OCI-LY1 (cell line): ENCODE measurements at regions not wholly inside any gene's neighbourhood (a gene's known extent, or its start where the extent isn't known, plus 50 kb on each side); places are given as distances from the start of the nearest gene placed in this dataset.

Experiments
- EZH2 ChIP-seq: fragments of 200-600 bp; sonication (generic), shearing (Covaris generic); IDR thresholded peaks from 2 replicates; pipeline ENCODE4 v1.8.0; 2017; ENCODE audit warnings: borderline replicate concordance, mixed run types, mild to moderate bottlenecking, antibody characterized with exemption, low read length, moderate library complexity, mixed read lengths
- TF ChIP-seq, protein P1 (sequence below): fragments of 200-600 bp; sonication (generic), shearing (Covaris generic); IDR thresholded peaks from 2 replicates; pipeline ENCODE4 v1.5.1; 2017; ENCODE audit warnings: mild to moderate bottlenecking, antibody characterized with exemption, low read length, moderate library complexity, mixed read lengths

GRCh38 chr21:18151046-18151445 is 93.6 kb upstream of the CHODL start:
- TF ChIP-seq EZH2: no peak
- TF ChIP-seq, protein P1, sequence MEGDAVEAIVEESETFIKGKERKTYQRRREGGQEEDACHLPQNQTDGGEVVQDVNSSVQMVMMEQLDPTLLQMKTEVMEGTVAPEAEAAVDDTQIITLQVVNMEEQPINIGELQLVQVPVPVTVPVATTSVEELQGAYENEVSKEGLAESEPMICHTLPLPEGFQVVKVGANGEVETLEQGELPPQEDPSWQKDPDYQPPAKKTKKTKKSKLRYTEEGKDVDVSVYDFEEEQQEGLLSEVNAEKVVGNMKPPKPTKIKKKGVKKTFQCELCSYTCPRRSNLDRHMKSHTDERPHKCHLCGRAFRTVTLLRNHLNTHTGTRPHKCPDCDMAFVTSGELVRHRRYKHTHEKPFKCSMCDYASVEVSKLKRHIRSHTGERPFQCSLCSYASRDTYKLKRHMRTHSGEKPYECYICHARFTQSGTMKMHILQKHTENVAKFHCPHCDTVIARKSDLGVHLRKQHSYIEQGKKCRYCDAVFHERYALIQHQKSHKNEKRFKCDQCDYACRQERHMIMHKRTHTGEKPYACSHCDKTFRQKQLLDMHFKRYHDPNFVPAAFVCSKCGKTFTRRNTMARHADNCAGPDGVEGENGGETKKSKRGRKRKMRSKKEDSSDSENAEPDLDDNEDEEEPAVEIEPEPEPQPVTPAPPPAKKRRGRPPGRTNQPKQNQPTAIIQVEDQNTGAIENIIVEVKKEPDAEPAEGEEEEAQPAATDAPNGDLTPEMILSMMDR: no peak
